K562 (cell line): ENCODE measurements at regions not wholly inside any gene's neighbourhood (a gene's known extent, or its start where the extent isn't known, plus 50 kb on each side); places are given as distances from the start of the nearest gene placed in this dataset.
A peak's percentile ranks its signal among the peaks of the same experiment; 100 is the strongest.

Source experiments
- ATAC-seq: fragments of 200-7000 bp; cut with Tn5 transposase; 3 replicates; pipeline ENCODE4 v1.9.1; 2020; ENCODE audit warnings: moderate library complexity
- BruUV-seq: library from RNA; stranded (reverse); fragments of 400-500 nt; replicated peaks from 2 replicates; lab custom pipeline; 2021; lab: Mats Ljungman, UMichigan
- CTCF ChIA-PET: fragments of 300-600 bp; formaldehyde crosslinking; extraction: SDS; loops from one replicate; lab custom pipeline; 2021; ENCODE audit warnings: low intra/inter-chr PET ratio; lab: Yijun Ruan, JAX
- POLR2A ChIA-PET: fragments of 300-600, 350-650 bp; sonication (Branson Sonifier 250); formaldehyde crosslinking; extraction: SDS; loops from one replicate; lab custom pipeline; 2021; ENCODE audit warnings: antibody characterized with exemption, inconsistent platforms; lab: Yijun Ruan, JAX
- DNase-seq, 4 experiments: peaks; one replicate each; pipeline versions ENCODE4 v3.0.0 to v3.0.0-alpha.2; 2011 to 2018; ENCODE audit warnings: low spot score in 3 of 4, mixed read lengths in 3 of 4; ENCODE audit errors: extremely low read depth in 1 of 4
- FAIRE-seq: peaks from 2 replicates; lab custom pipeline; 2011; peaks lifted over from hg19 to GRCh38; lab: Jason Lieb, UNC
- H2AFZ ChIP-seq: 2 replicates; pipeline ENCODE4 v1.6.0; 2011; ENCODE audit warnings: low read depth, low read length, control low read depth, inconsistent platforms
- H3K27ac ChIP-seq: fragments of 200-600 bp; 3 replicates; pipeline ENCODE4 v1.8.0; 2011; ENCODE audit warnings: low read depth, mild to moderate bottlenecking, control low read depth, inconsistent platforms, low read length, moderate library complexity, mixed read lengths; ENCODE audit errors: extremely low read depth
- H3K27me3 ChIP-seq, 2 experiments: fragments of 300-600 bp in 1 of 2; 2 replicates in 1 of 2; 3 replicates in 1 of 2; pipeline versions ENCODE4 v1.6.0 to v1.8.0; 2011; ENCODE audit warnings: inconsistent platforms in 2 of 2, low read length in 2 of 2, mild to moderate bottlenecking in 1 of 2, mixed read lengths in 1 of 2, moderate library complexity in 1 of 2; ENCODE audit not compliant: control insufficient read depth in 2 of 2, insufficient read depth in 2 of 2
- H3K36me3 ChIP-seq: fragments of 300-600 bp; 3 replicates; pipeline ENCODE4 v1.8.0; 2011; ENCODE audit warnings: mild to moderate bottlenecking, low read length, inconsistent platforms; ENCODE audit not compliant: control insufficient read depth, insufficient read depth
- H3K4me1 ChIP-seq, 2 experiments: fragments of 200-600 bp in 1 of 2; replicated peaks in 1 of 2; 2 replicates in 1 of 2; 3 replicates in 1 of 2; pipeline versions ENCODE4 v1.5.1 to v1.8.0; 2011; ENCODE audit warnings: inconsistent platforms in 2 of 2, low read length in 2 of 2, mild to moderate bottlenecking in 1 of 2, mixed read lengths in 1 of 2, moderate library complexity in 1 of 2; ENCODE audit not compliant: control insufficient read depth in 2 of 2, insufficient read depth in 2 of 2
- H3K4me2 ChIP-seq: 2 replicates; pipeline ENCODE4 v1.6.1; 2011; ENCODE audit warnings: low read length, control low read depth, inconsistent platforms, mixed read lengths; ENCODE audit not compliant: insufficient read depth
- H3K4me3 ChIP-seq: fragments of 200-600 bp; sonication (generic), shearing (Covaris generic); 2 replicates; pipeline ENCODE4 v1.5.1; 2016; ENCODE audit warnings: control low read depth, inconsistent platforms
- H3K79me2 ChIP-seq: fragments of 200-600 bp; 3 replicates; pipeline ENCODE4 v1.8.0; 2011; ENCODE audit warnings: low read length, inconsistent platforms; ENCODE audit not compliant: control insufficient read depth, insufficient read depth
- H3K9ac ChIP-seq, 2 experiments: 2 replicates each; pipeline versions ENCODE4 v1.6.0 to v1.6.1; 2011; ENCODE audit warnings: low read depth in 2 of 2, low read length in 2 of 2, control low read depth in 1 of 2, inconsistent platforms in 1 of 2, mild to moderate bottlenecking in 1 of 2, mixed read lengths in 1 of 2; ENCODE audit not compliant: insufficient read depth in 1 of 2
- H3K9me1 ChIP-seq: one replicate; pipeline ENCODE4 v1.6.0; 2011; ENCODE audit warnings: inconsistent platforms, mild to moderate bottlenecking, low read length, moderate library complexity; ENCODE audit not compliant: control insufficient read depth, insufficient read depth
- H3K9me3 ChIP-seq: replicated peaks from 2 replicates; pipeline ENCODE4 v1.5.1; 2011; ENCODE audit warnings: low read depth, low read length, inconsistent platforms; ENCODE audit not compliant: control insufficient read depth, insufficient read depth
- H4K20me1 ChIP-seq: replicated peaks from 2 replicates; pipeline ENCODE4 v1.6.1; 2011; ENCODE audit warnings: low read length, inconsistent platforms, mixed read lengths; ENCODE audit not compliant: control insufficient read depth, insufficient read depth
- BRD9 ChIP-seq: fragments of 450-650 bp; IDR thresholded peaks from 2 replicates; pipeline ENCODE4 v1.6.1; 2018; ENCODE audit warnings: low read depth; ENCODE audit not compliant: partially characterized antibody
- C11orf30 ChIP-seq: fragments of 450-650 bp; IDR thresholded peaks from 2 replicates; pipeline ENCODE4 v1.6.1; 2016; ENCODE audit warnings: low read depth, mild to moderate bottlenecking
- CBX2 ChIP-seq: fragments of 200-600 bp; sonication (generic); IDR thresholded peaks from one replicate; pipeline ENCODE4 v1.6.1; 2012; ENCODE audit warnings: mild to moderate bottlenecking, low read length, inconsistent platforms; ENCODE audit not compliant: insufficient read depth, poor library complexity, severe bottlenecking
- CBX5 ChIP-seq: IDR thresholded peaks from 2 replicates; pipeline ENCODE4 v1.6.1; 2014; ENCODE audit warnings: low read depth, borderline replicate concordance
- CREM ChIP-seq: IDR thresholded peaks from 2 replicates; pipeline ENCODE4 v1.6.1; 2014; ENCODE audit warnings: antibody characterized with exemption, low read depth
- FUS ChIP-seq: fragments of 200-400 bp; formaldehyde crosslinking; optimal IDR thresholded peaks from 2 replicates; pipeline ENCODE3; 2017; ENCODE audit warnings: low read depth, low read length
- HDAC2 ChIP-seq: fragments of 450-650 bp; IDR thresholded peaks from 2 replicates; pipeline ENCODE4 v1.6.1; 2016; ENCODE audit warnings: mild to moderate bottlenecking
- MAFK ChIP-seq: IDR thresholded peaks from 2 replicates; pipeline ENCODE4 v1.6.1; 2011; ENCODE audit warnings: low read length, improper control_type of control experiment
- NCOA2 ChIP-seq, 2 experiments: fragments of 450-650 bp; IDR thresholded peaks; 2 replicates each; pipeline ENCODE4 v1.6.1; 2018; ENCODE audit warnings: mild to moderate bottlenecking in 2 of 2, moderate library complexity in 1 of 2; ENCODE audit not compliant: partially characterized antibody in 2 of 2
- PCBP1 ChIP-seq: fragments of 200-400 bp; formaldehyde crosslinking; IDR thresholded peaks from 2 replicates; pipeline ENCODE4 v1.6.1; 2018; ENCODE audit warnings: mild to moderate bottlenecking, low read depth, low read length; ENCODE audit not compliant: poor library complexity, severe bottlenecking
- RAD21 ChIP-seq, 2 experiments: fragments of 250-450 bp in 1 of 2; fragments of 450-650 bp in 1 of 2; sonication (Bioruptor Pico) in 1 of 2; formaldehyde crosslinking in 1 of 2; IDR thresholded peaks in 1 of 2; conservative IDR thresholded peaks in 1 of 2; 2 replicates each; pipeline versions ENCODE4 v1.4.0 to v1.8.0; 2020 to 2022; ENCODE audit warnings: mild to moderate bottlenecking in 2 of 2, moderate library complexity in 1 of 2
- RUNX1 ChIP-seq: sonication (generic); IDR thresholded peaks from 2 replicates; pipeline ENCODE4 v1.6.1; 2016; ENCODE audit warnings: antibody characterized with exemption, low read depth
- SIN3B ChIP-seq: fragments of 450-650 bp; IDR thresholded peaks from 2 replicates; pipeline ENCODE4 v1.6.1; 2017; ENCODE audit warnings: low read depth, mild to moderate bottlenecking, moderate library complexity
- SNRNP70 ChIP-seq: fragments of 200-400 bp; formaldehyde crosslinking; optimal IDR thresholded peaks from 2 replicates; pipeline ENCODE3; 2017; ENCODE audit warnings: low read depth, low read length
- TEAD2 ChIP-seq: fragments of 450-650 bp; IDR thresholded peaks from 2 replicates; pipeline ENCODE4 v1.6.1; 2016; ENCODE audit warnings: missing genetic modification characterization, control low read depth, missing compliant biosample characterization
- TOE1 ChIP-seq, 2 experiments: fragments of 450-650 bp in 1 of 2; sonication (generic) in 1 of 2; formaldehyde crosslinking in 1 of 2; IDR thresholded peaks; 2 replicates each; pipeline versions ENCODE4 v1.7.1 to v1.8.0; 2016 to 2022; ENCODE audit warnings: borderline replicate concordance in 2 of 2, mild to moderate bottlenecking in 2 of 2, antibody characterized with exemption in 1 of 2, inconsistent platforms in 1 of 2, low read depth in 1 of 2, missing genetic modification reagents in 1 of 2, moderate library complexity in 1 of 2
- XRCC4 ChIP-seq: IDR thresholded peaks from one replicate; pipeline ENCODE4 v1.6.1; 2011; ENCODE audit not compliant: insufficient read depth, insufficient read length; ENCODE audit errors: extremely low read depth
- ZBTB1 ChIP-seq: sonication (generic); formaldehyde crosslinking; IDR thresholded peaks from 2 replicates; pipeline ENCODE4 v1.8.1; 2023; ENCODE audit warnings: missing genetic modification reagents, low read depth, mild to moderate bottlenecking, borderline replicate concordance
- ZNF830 ChIP-seq: fragments of 250-450 bp; sonication (Bioruptor Pico); IDR thresholded peaks from 2 replicates; pipeline ENCODE4 v1.5.0; 2021; ENCODE audit warnings: mild to moderate bottlenecking
- ZSCAN29 ChIP-seq: fragments of 450-650 bp; IDR thresholded peaks from 2 replicates; pipeline ENCODE4 v1.6.1; 2017
- WGBS: fragments of 100-300 bp; shearing (Covaris generic); methylation state at CpG from one replicate; pipeline ENCODE4 v1.1.6; 2016; ENCODE audit warnings: low coverage, mixed read lengths; ENCODE audit not compliant: insufficient coverage; ENCODE audit errors: missing lambda C conversion rate; 5-methylcytosine and 5-hydroxymethylcytosine counted together
- in situ Hi-C: fragments of 300-500 bp; cut with MboI; formaldehyde crosslinking; loops from 4 replicates; pipeline ENCODE4 v1.15.0; 2018; ENCODE audit warnings: inconsistent platforms, mixed read lengths
- intact Hi-C: fragments of 100-400 bp; cut with micrococcal nuclease; formaldehyde crosslinking; loops from 2 replicates; pipeline ENCODE4 v1.14.2; 2022

GRCh38 chr7:93029056-93029455 lies 88.7 kb downstream of the SAMD9 start:
- no peak for ATAC-seq
- no peak for TF ChIP-seq CREM
- TF ChIP-seq SNRNP70, result no peak
- TF ChIP-seq SIN3B, result no peak
- no peak for TF ChIP-seq HDAC2
- no peak for TF ChIP-seq ZBTB1 (CRISPR knock-in tag)
- TF ChIP-seq TEAD2 (tag), result no peak
- no peak for TF ChIP-seq XRCC4
- Histone ChIP-seq H3K79me2 (no peaks in the 10 kb centered on the region), H2AFZ (no peak overlapping the region), H3K9ac (peak overlapping the region in 1 of 2 experiments; percentile 18; a peak in 1 of 4 replicates), H3K27me3 (no peaks in the 10 kb centered on the region), H4K20me1 (no peaks in the 10 kb centered on the region), H3K9me3 (0 out of 2 replicates have a peak, but pooled peaks cover 3% of the 10 kb centered on the region), H3K9me1 (no peaks in the 10 kb centered on the region), H3K36me3 (no peaks in the 10 kb centered on the region), H3K4me2 (no peak overlapping the region), H3K4me1 (peaks cover 5% of the 10 kb centered on the region in 2 experiments; a peak in 3 of 5 replicates), H3K4me3 (no peak overlapping the region), H3K27ac (no peak overlapping the region)
- POLR2A ChIA-PET, result no interaction called here
- no TSS peak for BruUV-seq
- intact Hi-C loops, result no loop called here
- no peak for FAIRE-seq
- no peak for DNase-seq
- WGBS, result 24% methylated on average over 7 of the region's 7 CpGs
- CTCF ChIA-PET, result no interaction called here
- in situ Hi-C loops, result no loop called here

GRCh38 chr7:93028610-93029009 lies 89.2 kb downstream of the SAMD9 start:
- no peak for FAIRE-seq
- in situ Hi-C loops, result no loop called here
- 0 out of 2 replicates have a peak, but pooled peaks cover 3% of the 10 kb centered on the region for H3K9me3 ChIP-seq
- POLR2A ChIA-PET, result no interaction called here
- no peaks in the 10 kb centered on the region for H3K36me3 ChIP-seq
- H3K27ac ChIP-seq, result no peak overlapping the region
- no peaks in the 10 kb centered on the region for H3K79me2 ChIP-seq
- TF ChIP-seq MAFK (no peak), BRD9 (no peak), CBX5 (no peak), CBX2 (no peak), NCOA2 (IDR thresholded peaks at IDR 0.05; ENCODE audit: partially characterized antibody in 2 of 2) (no peak), TOE1 (IDR thresholded peaks at IDR 0.05; ENCODE audit: borderline replicate concordance) (no peak), TOE1 (CRISPR knock-in tag; IDR thresholded peaks at IDR 0.05; ENCODE audit: borderline replicate concordance, low read depth) (no peak), FUS (no peak), RUNX1 (no peak), ZSCAN29 (no peak), PCBP1 (no peak), C11orf30 (no peak), ZNF830 (CRISPR knock-in tag) (no peak), RAD21 (CRISPR knock-in tag; conservative IDR thresholded peaks at IDR 0.05 in 1 of 2, IDR thresholded peaks at IDR 0.05 in 1 of 2) (no peak)
- TF ChIP-seq, all 486 proteins: peak for 0
- peaks cover 5% of the 10 kb centered on the region in 2 experiments; a peak in 3 of 5 replicates for H3K4me1 ChIP-seq
- no peak overlapping the region for H3K4me2 ChIP-seq
- ATAC-seq (peak; percentile 50), DNase-seq (no peak)
- 46% methylated on average over 3 of the region's 3 CpGs for WGBS
- H2AFZ ChIP-seq, result peak overlapping the region; percentile 17; the same call in 1 of the 2 replicates
- H3K9me1 ChIP-seq, result no peaks in the 10 kb centered on the region
- CTCF ChIA-PET, result no interaction called here
- no peak overlapping the region for H3K9ac ChIP-seq
- intact Hi-C loops, result no loop called here
- no peaks in the 10 kb centered on the region for H3K27me3 ChIP-seq
- BruUV-seq, result no TSS peak
- H3K4me3 ChIP-seq, result no peak overlapping the region
- no peaks in the 10 kb centered on the region for H4K20me1 ChIP-seq
